ENCODE measurements at regions not wholly inside any gene's neighbourhood (a gene's known extent, or its start where the extent isn't known, plus 50 kb on each side); places are given as distances from the start of the nearest gene placed in this dataset.
"Not testable (repeated sequence)": the region's sequence is repeated elsewhere in the genome, so short reads cannot be mapped to it uniquely, and the experiment has no call there.

DNA sequence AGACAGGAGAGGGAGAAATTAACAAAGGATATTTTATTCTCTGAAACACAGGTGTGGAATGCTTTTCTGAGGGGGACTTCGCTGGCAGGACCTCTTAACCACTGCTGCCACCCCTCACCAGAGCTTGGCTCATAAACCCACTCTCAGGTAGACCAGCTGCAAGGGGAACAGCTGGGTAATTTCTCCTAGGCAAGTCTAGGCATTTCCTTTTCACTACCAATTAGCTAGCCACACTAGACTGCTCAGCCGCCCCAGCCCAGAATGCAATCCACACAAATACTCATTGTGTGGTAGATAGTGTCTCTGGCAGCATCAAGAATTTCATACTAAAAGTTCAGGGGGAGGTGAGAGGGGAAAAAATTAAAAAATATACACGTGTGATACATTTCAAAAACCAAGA is 267.6 kb upstream of the ID4 start:
- no peak for DNase-seq

DNA sequence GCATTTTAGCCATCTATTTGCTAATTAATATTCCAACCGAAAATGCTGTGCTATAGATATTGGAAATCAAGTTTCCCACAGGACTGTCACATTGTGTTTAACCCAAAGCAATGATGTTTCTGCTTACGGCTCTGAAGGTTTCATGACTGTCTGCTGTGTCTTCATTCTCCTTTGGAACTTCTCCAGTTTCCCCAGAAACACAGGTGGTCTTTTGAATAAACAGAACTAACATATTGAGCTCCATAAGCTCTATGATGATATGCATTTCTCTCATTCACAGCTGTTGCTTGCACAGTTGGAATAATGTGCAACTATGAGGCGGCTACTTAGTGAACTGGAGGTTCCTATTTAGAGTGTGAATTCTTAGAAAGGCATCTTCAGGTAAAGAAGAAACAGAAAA is 266.0 kb upstream of the ID4 start:
- DNase-seq, result no peak

DNA sequence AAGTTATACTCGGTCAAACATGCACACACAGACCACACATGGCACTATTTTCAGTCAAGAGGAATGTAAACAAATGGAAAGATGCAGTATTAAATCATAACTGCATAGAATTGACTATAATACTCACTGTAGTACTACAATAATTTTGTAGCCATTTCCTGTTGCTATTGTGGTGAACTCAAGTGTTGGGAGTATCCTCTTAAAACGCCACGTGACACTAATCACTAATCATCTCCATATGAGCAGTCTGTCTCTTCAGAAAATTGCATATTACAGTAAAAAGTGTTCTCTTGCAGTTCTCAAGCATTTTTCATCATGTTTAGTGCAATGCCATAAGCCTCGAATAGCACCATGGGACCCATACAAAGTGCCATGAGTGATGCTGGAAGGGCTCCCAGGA is 258.7 kb upstream of the ID4 start:
- no peak for DNase-seq

DNA sequence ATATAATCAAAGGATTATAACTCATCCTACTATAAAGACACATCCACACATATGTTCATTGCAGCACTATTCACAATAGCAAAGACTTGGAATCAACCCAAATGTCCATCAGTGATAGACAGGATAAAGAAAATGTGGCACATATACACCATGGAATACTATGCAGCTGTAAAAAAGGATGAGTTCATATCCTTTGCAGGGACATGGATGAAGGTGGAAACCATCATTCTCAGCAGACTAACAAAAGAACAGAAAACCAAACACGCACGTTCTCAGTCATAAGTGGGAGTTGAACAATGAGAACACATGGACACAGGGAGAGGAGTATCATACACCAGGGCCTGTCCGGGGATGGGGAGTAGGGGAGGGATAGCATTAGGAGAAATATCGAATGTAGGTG is 253.0 kb upstream of the ID4 start:
- not testable (repeated sequence) for DNase-seq

DNA sequence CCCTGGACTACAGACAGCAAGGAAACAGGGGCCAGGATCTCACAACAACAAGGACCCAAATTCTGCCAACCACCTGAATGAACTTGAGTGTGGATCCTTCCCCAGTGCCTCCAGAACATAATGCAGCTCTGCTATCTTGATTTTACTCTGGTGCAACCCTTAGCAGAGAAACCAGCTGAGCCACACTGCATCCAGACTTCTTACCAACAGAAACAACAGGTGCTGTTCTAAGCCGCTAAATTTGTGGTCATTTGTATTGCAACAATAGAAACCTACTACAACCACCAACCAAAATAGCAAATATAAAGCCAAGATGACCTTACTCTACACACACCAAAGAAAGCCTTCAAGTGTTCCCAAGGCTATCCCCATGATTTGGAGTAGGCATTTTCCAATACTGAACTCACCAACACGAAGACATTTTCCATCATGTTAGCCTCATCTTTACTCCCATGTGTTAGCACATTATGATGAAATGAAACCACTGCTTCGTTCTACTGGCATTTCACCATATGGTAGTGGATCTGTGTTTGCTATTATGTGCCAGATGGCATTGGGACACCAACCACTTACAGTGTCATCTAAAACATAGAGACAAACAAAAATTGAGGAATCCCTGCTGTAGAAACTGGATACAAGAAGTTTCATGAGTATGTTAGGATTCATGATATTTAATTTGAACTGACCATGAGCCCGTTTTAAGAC is 249.8 kb upstream of the ID4 start:
- DNase-seq, result peak; percentile 43

DNA sequence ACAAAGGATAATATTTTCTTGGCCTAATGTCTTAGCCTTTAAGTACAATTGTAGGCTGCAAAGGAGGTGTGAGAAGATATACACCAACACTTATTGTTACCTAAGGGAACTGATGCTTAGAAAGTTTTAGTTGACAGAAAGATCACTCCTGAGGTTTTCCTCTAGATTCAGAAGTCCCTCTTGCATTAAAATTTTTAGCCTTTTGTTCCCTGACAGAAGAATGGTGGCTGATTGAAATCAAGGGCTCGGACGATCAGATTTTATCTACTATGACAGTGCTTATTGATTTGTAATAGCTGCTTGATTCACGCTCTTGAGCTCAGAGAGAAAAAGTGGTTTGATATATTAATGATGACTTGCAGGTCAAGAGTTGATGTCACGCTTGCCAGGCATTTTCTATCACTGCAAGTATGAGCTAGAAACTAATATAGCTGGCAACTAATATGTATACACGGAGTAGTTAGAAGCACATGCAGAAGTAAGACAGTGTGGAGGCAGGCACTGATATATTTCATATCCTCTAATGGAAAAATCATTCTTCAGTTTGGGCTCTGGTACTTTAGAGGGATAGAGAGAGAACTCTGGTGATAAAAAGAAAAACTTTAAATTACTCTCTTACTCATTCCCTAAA is 246.6 kb upstream of the ID4 start:
- no peak for DNase-seq

DNA sequence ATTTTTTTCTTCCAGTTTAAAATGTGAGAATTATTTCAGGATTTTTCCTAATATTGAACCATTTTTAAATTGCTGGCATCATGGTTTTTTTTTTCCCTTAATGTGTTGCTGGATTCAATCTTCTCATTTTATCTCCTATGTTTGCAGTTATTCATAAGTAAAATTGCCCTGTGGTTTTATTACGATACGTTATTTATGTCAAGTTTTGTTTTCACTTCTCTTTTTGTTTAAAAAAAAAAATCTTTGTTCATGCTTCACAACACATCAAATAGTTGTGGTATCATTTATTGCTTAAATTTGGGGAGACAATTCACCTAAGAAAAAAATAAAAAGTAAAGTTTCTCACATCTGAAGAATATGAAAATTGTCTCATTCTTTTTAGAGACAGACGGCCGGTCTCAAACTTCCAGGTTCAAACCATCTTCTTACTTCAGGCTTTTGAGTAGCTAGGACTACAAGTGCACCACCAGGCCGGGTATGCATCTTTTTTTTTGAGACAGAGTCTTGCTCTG is 239.3 kb upstream of the ID4 start:
- DNase-seq, result no peak

DNA sequence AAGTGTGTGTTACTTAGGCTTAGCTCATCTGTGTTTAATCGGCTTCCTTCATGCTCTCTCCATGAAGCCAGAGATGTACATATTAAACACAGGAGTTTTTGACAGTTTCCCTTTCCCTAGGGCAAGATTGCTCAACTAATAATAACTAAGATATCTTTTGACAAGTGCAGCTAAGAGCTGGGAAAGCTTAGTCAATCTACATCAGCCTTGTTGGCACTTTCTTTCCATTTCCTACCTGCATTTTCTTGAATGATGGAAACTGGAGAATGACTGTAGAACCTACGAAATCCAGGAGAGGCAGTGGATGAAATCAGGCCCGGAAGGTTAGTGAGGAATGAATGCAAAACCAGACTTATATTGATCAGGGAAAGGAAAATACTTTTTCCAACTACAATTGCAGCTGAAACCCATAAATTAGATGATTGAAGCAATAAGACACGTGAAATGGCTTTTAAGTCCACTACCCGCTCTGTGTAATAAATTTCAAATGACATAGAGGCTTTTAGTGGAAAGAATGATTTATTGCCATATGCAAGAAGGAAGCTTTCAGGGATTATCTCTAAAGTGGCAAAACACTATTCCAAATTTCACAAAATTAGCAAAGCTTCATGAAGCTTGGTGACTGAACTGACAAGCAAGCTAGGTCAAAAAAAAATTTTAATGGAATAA is 237.2 kb upstream of the ID4 start:
- peak; percentile 35 for DNase-seq

DNA sequence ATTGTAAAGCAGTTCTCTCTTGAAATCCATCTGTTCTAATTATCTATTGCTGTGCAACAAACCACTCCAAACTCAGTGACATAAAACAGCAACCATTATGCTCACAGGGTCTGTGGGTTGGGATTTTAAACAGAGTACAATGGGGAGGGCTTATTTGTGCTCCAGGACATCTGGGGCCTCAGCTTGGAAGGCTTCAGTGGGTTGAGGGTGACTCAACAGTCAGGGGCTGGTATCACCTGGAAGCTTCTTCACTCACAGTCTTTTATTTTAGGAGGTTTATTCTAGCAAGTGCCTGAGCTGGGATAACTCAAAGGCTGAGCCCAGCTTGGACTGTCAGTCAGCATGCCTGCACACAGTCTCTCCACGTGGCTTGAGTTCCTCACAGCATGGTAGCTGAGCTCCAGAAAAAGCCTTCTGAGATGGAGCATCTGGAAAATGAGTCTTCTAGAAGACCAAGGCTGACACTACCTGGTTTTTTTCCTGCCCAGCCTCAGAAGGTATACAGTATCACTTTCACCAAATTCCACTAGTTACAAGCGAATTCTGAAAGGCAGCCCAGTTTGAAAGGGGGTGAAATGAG is 234.6 kb upstream of the ID4 start:
- DNase-seq, result no peak

DNA sequence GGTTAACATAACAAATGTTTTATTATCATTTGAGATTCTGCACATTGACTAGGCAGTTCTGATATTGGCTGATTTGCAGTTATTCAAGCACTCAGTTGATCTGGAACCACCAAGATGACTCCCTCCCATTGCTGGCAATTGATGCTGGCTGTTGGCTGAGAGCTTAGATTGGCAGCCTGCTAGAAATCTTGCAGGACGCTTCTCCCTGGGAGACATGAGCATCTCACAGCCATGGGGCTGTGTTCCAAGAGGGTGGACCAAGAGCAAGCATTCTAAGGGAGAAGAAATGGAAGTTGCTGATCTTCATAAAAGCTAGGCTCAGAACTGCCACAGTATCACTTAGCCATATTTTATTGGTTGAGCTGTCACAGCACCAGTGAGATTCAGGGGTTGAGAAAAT is 233.4 kb upstream of the ID4 start:
- DNase-seq, result no peak

DNA sequence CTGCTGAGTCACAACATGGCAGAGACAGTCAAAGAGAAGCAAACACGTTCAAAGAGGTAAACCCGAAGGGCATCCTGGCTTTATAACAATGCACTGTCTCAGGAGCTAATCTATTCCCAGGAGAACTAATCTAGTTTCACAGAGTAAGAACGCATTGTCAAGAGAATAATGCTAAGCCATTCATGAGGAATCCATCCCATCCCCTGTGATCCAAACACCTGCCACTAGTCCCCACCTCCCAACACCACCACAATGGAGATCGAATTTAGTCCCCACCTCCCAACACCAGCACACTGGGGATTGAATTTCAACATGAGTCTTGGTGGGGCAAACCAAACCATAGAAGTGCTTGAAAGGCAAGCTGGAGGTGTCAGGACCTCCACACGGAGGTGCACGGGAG is 231.5 kb upstream of the ID4 start:
- peak; percentile 54 for DNase-seq

DNA sequence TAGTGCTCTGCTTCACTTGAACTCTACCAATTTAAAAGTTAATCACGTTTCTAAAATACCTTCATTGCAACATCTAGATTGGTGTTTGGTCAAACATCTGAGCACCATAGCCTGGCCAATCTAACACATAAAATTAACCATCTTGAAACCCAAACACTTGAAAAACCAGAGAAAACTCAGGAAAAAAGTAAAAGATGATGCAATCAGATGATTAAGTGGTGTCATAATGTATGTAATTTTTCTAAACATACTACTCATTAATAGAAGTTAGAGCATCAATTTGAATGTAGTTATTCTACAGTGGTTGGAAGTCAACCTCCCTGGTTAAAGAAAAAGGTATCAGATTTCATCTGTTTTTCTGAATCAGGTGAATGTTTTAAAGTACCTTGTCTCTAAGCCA is 228.6 kb upstream of the ID4 start:
- DNase-seq, result no peak

DNA sequence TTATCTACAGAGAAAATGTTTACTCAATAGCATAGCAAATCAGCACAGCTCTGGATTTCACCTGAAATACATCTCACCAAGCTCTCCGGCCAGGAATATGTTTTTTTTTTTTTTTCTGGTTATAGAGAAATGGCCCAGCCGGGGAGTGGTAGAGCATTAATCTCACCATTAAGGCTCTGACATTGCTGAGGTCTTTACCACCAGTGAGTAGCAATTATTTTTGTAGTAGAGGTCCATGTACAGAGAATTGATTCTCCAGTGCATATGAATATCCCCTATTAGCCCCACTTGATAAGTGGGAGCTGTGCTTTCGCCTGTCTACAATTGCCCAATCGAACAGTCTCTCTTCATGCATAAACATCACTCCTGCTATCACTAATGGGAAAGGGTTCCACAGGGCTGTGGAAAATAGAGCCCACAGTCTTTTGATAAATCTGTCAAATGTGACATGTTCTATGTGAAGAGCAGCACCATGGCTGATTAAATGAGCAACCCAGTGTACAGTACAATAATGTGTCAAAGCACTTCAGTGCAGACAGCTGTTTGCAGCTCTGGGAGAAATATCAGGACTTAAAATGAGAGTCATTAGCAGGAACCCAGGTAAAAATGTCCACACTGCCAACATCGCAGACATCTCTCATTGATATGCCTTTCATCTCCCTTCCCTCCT is 227.1 kb upstream of the ID4 start:
- no peak for DNase-seq

DNA sequence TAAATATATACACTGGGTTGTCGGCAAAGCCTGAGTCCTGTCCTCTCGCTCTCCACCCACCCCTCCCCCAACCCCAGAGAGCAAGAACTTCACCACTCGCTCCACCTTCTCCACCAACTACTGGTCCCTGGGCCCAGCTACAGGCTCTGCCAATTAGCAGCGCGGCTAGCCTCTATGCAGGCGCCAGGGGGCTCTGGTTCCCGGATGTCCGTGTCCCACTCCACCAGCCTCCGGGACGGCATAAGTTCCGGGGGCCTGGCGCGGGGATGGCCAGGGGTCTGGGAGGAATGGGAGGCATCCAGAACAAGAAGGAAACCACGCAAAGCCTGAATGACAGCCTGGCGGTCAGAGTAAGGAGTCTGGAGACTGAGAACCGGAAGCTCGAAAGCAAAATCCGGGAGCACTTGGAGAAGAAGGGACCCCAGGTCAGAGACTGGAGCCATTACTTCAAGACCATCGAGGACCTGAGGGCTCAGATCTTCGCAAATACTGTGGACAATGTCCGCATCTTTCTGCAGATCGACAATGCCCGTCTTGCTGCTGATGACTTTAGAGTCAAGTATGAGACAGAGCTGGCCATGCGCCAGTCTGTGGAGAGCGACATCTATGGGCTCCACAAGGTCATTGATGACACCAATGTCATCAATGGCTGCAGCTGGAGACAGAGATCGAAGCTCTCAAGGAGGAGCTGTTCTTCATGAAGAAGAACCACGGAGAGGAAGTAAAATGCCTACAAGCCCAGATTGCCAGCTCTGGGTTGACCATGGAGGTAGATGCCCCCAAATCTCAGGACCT is 224.3 kb upstream of the ID4 start:
- not testable (repeated sequence) for DNase-seq

DNA sequence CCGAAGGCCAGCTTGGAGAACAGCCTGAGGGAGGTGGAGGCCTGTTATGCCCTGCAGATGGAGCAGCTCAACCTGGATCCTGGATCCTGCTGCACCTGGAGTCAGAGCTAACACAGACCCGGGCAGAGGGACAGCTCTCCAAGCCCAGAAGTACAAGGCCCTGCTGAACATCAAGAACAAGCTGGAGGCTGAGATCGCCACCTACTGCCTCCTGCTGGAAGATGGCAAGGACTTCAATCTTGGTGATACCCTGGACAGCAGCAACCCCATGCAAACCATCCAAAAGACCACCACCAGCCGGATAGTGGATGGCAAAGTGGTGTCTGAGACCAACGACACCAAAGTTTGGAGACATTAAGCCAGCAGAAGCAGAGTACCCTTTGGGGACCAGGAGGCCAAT is 223.5 kb upstream of the ID4 start:
- no peak for DNase-seq

DNA sequence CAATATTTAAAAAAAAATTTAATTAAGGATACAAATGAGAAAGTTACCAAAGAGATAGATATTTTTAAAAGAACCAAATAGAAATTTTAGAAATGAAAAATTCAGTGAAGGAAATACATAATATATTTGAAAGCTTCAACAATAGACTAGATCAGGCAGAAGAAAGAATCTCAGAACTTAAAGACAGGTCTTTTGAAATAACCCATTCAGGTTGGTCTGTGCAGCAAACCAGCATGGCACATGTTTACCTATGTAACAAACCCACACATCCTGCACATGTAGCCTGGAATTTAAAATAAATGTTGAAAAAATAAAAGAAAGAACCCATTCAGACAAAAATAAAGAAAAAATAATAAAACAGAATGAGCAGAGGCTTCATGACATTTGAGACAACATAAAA is 221.1 kb upstream of the ID4 start:
- no peak for DNase-seq

DNA sequence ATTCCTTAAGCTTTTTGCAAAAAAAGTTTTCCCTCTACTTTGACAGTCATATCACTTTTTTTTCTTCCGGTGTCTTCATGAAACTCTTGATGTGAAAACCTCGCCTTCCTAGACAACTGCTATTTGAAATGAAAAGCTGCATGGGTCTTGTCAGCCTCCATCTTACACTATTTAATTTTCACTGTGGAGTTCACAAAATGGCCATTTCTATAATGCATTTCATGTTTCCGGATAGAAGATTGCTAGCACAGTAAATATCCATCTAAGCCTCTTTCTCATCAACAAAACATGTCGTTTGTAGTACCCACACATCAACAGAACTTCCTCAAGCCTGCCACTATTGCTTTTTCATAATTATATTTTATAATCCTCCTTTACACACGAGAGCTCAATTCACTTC is 204.9 kb upstream of the ID4 start:
- DNase-seq, result no peak

DNA sequence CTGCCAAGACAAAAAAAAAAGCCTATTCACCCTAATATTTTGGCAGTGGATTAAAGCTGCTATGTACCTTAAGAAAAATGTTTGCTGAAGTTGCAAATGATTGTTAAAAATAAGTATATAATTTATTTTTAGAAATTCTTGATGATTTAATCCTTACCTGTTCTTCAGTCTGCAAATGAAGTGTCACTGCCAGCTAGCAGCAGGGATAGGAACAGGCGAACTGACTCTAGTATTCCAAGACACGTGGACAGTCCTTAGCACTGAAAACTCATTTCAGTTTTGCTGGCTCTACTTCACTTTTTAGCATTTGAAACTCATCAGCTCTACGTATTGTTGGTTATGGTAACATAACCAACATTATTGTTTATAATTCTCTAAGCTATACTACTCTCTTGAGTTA is 204.4 kb upstream of the ID4 start:
- no peak for DNase-seq

DNA sequence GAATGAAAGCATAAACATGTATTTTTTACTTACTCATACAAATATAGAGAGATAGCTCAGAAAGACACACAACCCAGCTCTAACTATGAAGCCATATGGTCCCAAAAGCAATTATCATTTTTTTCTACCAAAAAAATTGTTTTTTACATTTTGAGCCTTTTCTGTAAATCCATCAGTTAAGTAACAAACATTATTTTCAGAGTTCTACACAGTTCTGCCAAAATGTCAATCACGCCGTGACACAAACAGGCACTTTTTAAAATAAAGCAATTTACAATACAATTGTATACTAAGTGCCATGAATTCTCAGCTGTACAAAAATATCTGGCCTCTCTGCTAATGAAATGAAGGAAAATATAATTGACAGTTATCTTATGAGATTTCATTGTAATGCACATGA is 201.4 kb upstream of the ID4 start:
- DNase-seq, result no peak

DNA sequence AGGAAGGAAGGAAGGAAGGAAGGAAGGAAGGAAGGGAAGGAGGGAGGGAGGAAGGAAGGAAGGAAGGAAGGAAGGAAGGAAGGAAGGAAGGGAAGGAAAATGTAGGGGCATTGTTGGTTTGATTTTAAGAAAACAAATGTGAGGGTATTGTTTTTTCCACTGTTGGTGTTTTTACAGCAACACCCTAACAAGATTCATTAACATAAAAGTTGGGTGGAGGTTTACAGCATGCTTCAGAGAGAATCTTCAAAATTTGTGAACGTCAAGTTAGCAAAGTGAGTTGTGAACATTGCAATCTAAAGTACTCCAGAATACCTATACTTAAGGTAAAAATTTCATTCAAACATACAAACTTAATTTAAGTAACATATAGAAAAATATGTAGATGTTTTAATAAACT is 200.2 kb upstream of the ID4 start:
- DNase-seq, result no peak

DNA sequence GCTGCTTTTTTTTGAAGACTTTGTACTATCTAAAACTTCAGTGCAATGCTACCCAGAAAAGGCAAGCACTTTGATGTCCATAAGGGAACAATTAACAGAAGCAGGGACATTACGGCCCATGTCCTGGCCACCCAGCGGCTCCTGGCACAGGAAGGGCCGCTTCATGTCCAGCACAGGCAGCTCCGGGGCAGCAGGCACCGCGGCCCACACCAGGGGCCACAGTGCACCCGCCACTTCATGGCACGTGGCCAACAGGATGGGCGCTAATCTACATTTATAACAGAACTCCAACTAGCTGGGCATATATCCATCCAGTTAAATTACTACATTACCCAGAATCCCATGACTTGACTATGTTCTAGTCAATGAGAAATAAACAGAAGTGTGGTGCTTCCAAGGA is 198.2 kb upstream of the ID4 start:
- DNase-seq, result no peak

DNA sequence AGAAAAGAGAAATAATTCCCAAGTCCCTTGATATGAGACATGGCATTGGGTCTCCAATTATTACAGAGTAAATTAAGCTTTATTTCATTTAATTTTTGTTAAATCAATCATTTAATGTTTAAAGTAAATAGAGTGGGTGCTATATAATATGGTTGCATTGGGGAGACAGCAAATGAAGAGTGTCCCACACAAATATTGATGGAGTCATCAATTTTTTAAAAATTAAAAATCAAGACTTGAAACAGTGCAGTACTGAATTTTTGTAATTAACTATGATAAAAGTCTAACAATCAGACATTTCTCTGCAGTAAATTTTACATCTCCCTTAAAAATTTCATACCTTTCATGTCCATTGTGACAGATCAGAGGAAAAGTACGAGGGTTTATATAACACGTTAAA is 193.9 kb upstream of the ID4 start:
- DNase-seq, result no peak

DNA sequence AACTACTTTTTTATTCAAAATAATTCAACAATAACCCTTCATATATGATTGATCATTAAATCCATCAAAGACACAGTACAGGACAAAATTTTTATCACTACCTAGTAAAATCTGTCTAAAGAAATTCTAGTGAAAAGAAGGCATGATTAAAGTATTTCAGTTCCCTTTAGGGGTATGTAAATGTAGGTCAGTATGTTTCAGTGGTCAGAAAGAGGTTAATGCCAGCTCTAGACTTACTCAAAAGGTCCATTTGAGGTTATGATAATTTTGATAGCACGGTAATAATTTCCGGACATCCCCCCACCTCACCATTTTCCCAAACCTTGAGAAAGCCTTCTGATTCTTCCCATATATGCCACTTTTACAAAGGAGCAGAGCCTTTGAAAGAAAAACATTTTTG is 193.5 kb upstream of the ID4 start:
- DNase-seq, result no peak

Data from NCI-H82 (cell line).